ENCODE measurements at regions not wholly inside any gene's neighbourhood (a gene's known extent, or its start where the extent isn't known, plus 50 kb on each side); places are given as distances from the start of the nearest gene placed in this dataset.
"Not testable (repeated sequence)": the region's sequence is repeated elsewhere in the genome, so short reads cannot be mapped to it uniquely, and the experiment has no call there.

DNA sequence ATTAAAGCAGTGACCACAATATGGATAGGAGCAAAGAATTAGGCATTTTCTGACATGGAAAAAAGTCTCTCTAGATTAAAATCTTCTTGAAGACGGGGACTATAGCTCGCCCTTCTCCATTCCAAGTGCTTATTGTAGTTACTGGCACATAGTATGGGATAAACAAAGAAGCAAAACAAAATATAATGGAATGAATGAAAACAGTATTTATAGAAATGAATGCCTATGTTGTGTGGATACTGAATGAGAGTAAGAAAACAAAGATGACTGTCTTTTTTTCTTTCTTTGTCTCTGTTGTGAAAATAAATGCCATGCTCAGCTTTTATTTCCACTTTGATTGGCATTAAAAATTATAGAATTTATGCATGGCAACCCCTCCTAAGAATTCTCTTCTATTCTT is 1414.3 kb upstream of the ACO1 start:
- no peak for DNase-seq

DNA sequence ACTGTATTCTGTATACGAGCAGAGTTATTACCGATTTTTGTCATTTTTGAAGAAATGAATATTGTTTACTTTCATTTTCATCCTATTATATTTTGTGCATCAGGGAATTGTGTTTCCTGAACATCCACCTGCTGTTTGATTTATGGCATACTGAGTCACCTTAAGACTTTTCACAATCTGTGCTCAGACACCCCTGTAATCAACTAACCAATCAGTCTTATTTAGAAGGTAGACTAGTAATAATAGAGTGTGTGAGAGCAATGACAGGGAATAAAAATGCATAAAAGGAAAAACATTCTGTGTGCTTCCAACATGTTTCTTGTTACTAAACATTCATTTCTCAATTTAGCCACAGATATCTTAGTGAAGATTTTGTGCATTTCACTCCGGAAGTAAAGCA is 1413.6 kb upstream of the ACO1 start:
- peak; percentile 77 for DNase-seq

DNA sequence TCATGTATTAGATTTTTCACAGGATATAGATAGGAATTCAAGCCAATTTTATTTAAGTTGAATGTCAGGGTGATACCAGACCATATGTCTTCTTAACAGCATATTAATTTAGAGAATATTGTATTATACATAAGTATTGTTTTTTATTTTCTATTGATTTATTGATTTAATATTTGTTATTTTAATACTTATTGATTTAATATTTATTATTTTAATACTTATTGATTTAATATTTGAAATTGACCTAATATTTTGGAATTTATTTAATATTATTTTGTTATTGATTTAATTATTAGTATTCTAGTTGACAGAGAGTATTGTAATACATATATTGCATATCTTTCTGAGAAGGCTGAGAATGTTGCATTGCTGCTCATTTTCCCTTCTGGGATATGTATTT is 1411.8 kb upstream of the ACO1 start:
- no peak for DNase-seq

DNA sequence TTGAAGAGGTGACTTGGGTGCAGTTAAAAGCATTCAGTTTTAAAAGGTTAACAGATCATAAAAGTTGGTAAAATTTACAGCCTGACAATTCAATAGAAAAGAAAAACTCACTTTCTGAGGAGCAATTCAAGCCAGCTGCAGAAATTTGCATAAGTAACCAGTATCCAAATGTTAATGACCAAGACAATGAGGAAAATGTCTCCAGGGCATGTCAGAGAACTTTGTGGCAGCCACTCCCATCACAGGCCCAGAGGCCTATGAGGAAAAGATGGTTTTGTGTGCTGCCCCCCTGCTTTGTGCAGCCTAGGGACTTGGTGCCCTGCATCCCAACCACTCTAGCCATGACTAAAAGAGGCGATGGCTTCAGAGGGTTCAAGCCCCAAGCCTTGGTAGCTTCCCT is 1406.5 kb upstream of the ACO1 start:
- no peak for DNase-seq

DNA sequence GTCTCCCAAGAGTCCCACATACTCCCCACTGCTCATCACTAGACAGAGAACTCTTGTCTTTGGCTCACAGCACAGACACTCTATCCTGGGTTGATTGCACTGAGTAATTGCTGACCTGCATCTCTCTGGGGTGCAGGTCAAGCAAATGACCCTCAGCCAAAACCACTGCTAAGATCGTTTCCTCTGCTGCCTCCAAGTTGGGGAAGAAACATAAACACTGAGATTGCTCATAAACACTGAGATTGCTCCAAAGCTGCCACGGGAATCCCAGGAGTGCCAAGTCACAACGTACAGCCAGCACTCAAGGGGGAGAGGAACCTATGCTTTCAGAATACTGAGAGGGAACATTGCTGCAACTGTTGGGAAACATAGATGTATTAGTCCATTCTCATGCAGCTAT is 1402.1 kb upstream of the ACO1 start:
- DNase-seq = no peak

DNA sequence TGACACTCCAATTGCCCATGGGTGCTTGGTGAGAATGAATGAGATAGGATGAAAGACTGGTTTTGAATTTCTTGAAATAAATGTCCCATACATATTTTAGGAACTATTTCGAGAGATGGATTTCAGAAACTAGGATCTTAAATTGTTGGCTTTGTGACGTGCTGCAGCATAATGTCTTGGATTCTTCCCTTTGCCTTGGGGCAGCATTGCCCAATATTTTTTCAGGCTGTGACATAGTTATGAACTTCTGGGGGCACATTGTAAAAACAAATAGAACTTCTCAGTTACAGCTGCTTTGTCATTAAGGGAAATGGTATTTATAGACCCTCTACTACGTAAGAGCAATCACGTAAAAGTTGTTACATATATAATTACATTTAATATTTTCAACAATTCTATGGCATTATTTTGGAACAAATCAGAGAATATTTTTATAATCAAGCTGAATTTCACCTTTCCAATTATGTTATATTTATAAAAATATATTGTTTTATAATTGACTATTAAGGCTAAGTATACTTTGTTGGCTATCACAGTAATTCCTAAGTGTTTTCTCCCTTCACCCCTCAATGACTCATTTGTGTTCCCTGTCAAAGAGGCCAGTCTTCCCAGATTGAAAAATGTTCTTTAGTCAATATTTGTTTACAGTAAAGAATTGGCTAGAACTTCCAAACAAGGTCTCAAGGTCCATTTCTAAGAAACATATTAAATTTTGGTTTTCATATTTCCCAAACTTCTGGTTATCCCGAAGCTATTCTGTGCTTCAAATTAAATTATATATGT is 1388.3 kb upstream of the ACO1 start:
- DNase-seq = no peak

DNA sequence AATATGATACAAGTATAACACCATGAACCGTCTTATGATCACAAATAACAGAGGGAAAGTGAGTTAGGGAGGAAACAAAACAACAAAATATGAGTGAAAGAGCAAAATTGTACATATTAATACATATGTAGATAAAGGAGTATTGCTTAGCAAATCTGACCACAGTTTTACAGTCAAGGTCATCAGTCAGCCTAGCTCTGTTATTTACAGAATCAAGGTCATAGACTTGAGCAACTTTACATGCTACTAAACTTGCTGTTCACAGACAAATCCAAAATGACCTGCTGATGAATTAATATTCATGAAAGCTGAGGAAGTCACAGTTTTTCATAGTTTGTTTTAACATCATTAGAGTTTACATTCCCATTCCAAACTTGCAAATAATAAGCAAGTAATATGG is 1387.7 kb upstream of the ACO1 start:
- no peak for DNase-seq

DNA sequence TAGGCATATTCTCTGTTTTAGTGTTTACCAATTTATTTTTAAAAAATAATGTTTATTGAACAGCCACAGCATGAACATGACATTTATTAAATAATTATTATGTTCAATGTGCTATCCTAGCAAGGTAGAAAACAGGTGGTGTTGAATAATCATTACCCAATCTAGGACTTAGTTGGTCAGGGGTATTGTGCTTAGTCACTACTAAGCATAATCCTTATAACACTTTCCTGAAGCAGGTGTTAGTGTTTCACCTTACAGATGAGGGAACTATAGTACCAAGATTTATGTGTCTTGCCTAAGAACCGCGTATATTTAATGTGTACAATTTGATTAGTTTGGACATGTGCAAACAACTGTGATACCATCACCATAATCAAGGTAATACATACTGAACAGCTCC is 1387.2 kb upstream of the ACO1 start:
- DNase-seq = no peak

DNA sequence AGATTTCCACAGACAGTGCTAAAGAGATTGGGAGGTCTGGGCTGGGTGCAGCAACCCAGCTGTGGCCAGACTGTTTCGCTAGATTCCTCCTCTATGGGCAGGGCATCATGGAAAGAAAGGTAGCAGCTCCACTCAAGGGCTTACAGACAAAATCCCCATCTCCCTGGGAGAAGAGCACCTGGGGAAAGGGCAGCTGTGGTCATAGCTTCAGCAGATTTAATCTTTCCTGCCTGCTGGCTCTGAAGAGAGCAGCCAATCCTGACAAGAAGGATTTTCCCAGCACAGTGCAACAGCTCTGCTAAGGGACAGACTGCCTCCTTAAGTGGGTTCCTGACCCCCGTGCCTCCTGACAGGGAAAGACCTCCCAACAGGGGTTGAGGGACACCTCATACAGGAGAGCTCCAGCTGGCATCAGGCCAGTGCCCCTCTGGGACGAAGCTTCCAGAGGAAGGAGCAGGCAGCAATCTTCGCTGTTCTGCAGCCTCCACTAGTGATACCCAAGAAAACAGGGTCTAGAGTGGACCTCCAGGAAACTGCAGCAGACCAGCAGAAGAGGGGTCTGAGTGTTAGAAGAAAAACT is 1379.3 kb upstream of the ACO1 start:
- no peak for DNase-seq

DNA sequence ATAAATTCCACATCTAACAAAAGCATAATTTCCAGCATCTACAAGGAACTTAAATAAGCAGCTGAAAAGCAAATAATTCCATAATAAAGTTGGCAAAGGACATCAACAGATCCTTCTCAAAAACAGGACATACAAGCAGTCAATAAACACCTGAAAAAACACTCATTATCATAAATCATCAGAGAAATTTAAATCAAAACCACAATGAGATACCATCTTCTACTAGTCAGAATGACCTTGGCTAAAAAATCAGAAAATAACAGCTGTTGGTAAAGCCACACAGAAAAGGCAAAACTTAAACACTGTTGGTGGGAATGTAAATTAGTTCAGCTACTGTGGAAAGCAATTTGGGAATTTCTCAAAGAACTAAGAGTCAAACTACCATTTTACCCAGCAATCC is 1371.1 kb upstream of the ACO1 start:
- no peak for DNase-seq

DNA sequence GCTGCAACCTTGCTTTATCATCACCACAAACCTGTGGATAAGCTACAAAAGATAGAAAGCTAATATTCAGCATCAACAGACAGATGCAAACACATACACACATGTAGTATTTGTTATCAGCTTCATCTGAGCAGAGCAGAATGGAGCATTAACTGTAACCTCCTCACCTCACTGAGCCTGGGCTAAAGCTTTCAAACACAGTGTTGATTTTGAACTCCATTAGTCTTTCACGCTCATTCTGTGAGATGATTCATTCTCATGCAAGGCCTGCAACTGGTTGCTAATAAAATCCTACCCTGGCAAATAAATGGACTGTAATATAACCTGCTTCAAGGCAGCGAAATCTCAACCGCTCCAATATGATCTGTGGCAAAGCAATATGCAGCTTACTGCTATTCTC is 1360.6 kb upstream of the ACO1 start:
- no peak for DNase-seq

DNA sequence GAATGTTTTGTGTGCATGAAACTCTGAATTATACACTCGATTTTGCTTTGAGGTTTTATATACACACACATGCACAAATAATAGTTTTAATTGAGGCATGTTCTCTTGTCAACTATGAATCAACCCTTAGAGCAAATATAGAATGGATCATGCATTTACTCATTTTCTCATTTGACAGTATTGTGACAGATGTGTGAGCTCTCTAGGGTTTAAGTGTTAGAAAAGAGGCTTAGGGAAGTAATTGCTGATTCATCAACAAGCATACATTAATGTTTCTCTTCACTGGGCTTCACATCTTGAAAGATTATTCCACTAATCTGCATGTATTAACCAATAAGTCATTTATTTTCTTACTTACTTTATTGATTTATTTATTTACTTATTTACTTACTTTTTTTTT is 1356.8 kb upstream of the ACO1 start:
- DNase-seq = no peak

DNA sequence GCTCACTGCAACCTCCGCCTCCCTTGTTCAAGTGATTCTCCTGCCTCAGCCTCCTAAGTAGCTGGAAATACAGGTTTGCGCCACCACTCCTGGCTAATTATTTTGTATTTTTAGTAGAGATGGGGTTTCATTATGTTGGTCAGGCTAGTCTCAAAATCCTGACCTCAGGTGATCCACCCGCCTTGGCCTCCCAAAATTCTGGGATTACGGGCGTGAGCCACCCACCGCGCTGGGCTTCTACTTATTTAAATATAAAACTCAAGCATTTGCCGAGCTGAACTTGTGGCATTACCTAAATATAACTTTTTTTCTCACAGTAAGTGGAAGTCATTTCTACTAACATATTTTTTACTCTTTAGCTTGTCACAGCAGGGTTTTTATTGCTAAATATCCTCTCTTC is 1356.3 kb upstream of the ACO1 start:
- DNase-seq = no peak

DNA sequence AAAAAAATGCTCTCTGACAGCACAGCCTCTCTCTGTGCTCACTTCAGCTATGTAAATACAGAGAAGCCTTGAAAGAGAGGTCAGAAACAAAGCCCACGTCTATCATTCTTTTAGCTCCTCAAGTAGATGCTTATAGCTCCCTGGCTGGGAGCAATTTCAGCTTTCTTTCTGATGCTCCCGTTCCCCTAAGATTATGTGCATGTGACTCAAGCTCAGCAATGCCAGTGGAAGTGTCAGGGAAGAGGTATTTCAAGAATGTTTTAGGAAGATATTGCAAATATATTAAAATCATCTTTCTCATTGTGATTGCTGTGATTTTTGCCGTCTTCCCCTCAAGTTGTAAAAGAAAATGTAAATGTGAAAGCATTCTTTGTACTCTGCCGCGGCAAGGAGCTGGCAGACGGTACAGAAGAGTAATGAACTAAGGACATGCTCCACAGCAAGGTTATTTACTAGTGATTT is 1353.7 kb upstream of the ACO1 start:
- DNase-seq = no peak

DNA sequence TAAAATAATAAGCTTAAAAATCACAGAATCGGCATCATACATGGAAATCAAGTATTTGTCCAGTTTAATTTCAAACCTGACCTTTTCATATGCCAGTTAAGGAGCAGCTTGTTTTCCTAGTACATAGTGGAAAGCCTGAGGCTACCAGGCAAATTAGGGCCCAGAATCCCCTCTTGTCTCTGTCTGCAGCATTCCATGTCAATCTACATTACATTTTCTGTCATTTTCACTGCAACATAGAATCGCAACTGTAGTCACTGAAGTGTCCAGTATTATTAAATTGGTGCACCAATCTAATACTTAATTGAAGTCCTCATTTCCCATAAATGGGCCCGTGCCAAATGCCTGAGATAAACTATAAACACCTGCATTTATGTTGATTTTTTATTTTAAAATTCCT is 1352.2 kb upstream of the ACO1 start:
- no peak for DNase-seq

DNA sequence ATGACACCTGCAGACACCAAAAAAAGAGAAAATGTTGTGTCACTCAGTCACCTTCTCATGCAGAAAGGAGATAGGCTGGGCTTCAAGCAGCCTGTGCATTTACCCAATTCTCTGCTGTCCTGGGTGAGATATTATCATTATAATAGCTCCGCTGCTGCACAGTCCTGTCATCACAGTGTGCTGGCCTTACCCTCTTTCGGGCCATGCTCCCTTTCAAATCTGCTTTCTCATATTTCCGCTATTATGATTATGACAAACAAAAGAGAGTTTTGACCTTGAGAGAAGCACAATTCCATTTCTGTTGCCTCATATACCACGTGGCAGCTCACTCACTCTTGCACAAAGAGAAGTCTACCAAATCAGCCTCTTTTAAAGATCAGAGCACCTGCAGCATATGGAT is 1350.1 kb upstream of the ACO1 start:
- peak; percentile 84 for DNase-seq

DNA sequence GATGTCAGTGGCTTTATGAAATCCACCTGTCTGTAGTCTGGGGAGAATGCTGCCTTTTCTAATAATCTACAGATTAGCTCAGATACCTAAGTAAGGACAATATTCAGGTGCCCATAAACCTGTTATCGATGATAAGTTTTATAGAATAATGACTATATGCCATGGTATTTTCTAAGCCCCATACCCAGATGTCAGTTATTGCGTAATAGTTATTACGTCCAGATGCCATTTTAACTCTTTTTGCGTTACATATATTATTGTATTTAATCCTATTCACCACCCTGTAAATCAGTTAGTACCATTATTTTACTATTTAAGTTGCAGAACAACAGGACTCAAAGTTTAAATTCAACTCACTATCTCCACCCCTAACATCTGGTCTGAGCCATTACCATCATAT is 1343.9 kb upstream of the ACO1 start:
- no peak for DNase-seq

DNA sequence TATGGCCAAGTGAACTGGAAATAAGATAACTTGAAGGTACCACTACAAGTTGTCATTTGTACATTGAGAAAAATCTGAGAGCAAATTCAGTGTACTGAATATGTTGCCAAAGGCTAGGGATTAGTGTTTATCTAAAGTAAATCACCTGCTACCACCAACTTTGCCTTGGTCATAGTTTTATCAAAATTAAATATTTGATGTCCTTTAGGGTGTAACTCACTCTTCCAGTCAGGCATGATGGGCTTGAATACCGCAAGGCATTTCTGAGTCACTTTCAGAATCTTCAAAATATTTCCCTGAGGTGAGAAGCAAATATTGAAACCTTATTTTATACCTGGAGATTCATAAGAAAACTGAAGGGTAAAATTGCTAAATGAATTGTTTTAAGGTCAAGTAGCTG is 1338.6 kb upstream of the ACO1 start:
- no peak for DNase-seq

DNA sequence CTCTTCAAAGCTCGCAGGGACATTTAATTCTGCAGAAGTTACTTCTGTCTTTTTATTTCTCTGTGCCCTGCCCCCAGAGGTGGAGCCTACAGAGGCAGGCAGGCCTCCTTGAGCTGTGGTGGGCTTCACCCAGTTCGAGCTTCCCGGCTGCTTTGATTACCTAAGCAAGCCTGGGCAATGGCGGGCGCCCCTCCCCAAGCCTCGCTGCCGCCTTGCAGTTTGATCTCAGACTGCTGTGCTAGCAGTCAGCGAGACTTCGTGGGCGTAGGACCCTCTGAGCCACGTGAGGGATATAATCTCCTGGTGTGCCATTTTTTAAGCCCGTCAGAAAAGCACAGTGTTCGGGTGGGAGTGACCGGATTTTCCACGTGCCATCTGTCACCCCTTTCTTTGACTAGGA is 1322.9 kb upstream of the ACO1 start:
- not testable (repeated sequence) for DNase-seq

DNA sequence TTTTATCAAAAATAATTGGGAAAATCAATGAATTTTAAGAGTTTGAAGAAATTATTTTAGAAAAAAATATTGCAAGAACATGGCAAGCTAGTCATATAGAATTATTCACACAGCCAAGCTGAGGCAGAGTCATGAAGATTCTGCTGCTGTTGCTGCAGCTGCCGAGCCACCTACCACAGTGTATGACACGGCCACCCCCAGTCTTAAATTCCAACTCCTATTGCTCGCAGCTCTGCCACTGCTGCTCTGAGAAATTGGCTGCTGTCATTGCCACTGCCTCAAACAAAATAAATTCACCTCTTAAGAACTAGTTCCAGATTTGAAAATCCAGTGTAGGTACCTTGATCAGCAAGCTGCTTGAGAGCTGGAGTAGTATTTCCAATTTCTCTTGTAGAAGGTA is 1318.8 kb upstream of the ACO1 start:
- DNase-seq = no peak

DNA sequence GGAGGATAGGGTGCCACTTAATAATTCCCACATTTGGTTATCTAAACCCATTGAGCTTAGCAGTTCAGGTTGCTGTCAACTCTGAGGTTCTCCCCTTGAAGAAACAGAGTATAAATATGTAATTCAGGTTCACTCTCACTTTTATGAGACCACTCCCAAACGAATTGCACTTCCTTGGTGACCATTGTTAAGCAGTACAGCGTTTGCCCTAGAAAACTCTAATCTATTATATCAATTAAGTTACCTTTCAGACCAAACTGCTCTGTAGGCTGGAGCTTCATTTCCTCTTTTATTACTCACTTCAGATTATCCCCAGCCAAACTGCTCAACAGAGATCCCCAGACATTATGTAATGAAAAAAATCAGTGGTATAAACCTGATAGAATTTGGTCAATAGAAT is 1317.0 kb upstream of the ACO1 start:
- no peak for DNase-seq

DNA sequence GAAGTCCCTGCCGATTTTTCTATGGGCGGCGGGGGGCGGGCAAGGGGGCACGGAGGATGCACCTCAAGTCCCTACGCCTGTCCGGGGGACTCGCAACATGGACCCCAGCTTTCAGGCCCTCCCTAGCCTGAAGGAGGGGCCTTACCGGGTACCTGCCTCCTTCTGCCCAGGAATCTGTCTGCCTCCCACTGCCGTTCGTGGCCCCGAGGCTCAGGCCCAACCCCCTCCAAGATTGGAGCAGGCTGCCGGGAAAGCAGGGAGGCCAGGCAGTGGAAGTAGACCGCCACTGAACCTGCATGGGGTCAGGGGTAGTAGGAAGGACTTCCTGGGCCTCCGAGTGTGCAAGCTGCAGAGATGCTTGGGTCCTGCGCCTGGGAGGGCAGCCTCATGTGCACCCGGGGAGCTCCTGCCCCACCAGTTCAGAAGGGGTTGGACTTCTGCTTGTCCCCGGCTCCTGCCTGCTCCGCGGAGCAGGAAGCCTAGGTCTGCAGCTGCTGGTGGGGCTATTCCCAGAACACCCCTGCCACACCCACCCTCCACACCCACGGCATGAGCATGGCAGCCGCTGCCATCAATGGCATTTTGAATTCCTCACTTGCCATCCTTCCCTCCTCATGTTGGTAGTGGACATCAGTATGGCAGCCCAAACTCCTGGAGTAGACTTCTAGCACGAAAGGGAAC is 1312.7 kb upstream of the ACO1 start:
- no peak for DNase-seq

DNA sequence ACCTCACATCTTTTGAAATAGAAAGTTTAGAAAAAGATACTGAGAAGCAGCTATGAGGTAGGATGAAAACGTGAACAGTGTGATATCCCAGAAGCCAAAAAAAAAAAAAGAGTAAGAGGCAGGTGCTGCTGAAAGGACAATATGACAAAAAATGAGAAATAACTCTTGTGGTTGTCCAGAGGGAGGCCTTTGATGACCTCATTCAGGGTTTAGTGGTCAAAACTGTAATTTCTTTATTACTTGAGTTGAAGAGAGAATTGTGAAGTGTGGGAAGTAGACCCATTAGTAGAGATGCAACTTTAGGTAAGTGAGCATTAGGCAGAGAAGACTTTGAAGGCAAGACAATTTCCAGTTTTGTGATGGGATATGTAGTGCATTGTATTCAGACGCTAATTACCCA is 1306.3 kb upstream of the ACO1 start:
- no peak for DNase-seq

DNA sequence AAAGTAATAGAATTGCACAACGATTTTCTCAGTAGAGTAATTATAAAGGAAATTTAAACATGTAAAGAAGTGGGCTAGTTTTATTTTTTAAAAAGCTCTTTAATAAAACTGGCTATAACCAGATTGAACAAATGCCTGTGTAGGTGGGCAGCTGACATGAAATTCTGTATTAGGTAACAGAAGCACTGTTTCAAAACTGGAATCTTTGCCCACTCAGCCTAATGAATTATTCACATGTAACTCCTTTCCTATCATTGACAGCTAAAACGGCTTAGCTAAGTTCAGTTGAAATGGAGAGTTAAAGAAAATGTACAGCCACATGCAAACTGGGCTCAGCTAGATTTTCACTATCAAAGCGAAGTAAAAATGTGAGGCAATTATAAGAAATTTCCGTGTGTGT is 1300.1 kb upstream of the ACO1 start:
- no peak for DNase-seq

Measured in COR-L47 (cell line).